Activated CD8-positive, alpha-beta T cell treated with anti-CD3 and anti-CD28 coated beads, Interleukin-2, amount 10 ng/mL, durations not matched to agents 7 days and 5 days (primary cell): ENCODE measurements at regions not wholly inside any gene's neighbourhood (a gene's known extent, or its start where the extent isn't known, plus 50 kb on each side); places are given as distances from the start of the nearest gene placed in this dataset.

Source experiments
- ATAC-seq: fragments of 150-1000 bp; cut with Tn5 transposase; one replicate; pipeline ENCODE4 v1.10.0; 2021; ENCODE audit warnings: moderate library complexity
- CTCF ChIA-PET: fragments of 350-600 bp; sonication (Branson Sonifier 250); formaldehyde crosslinking; loops from one replicate; lab custom pipeline; 2021; ENCODE audit warnings: antibody characterized with exemption; lab: Charles Lee
- POLR2A ChIA-PET: fragments of 350-600 bp; sonication (Branson Sonifier 250); formaldehyde crosslinking; loops from one replicate; lab custom pipeline; 2021; ENCODE audit warnings: antibody characterized with exemption; lab: Charles Lee
- DNase-seq: peaks from one replicate; pipeline ENCODE4 v3.0.0-alpha.2; 2020
- H3K27ac Mint-ChIP-seq: one replicate; pipeline ENCODE4 v1.8.0; 2021; ENCODE audit warnings: mild to moderate bottlenecking, mixed read lengths
- H3K27me3 Mint-ChIP-seq: one replicate; pipeline ENCODE4 v1.8.0; 2021; ENCODE audit warnings: low read depth, mixed read lengths
- H3K36me3 Mint-ChIP-seq: one replicate; pipeline ENCODE4 v1.8.0; 2021; ENCODE audit warnings: low read depth, mixed read lengths
- H3K4me1 Mint-ChIP-seq: one replicate; pipeline ENCODE4 v1.8.0; 2021; ENCODE audit warnings: low read depth, mixed read lengths
- H3K4me3 Mint-ChIP-seq: one replicate; pipeline ENCODE4 v1.8.0; 2021; ENCODE audit warnings: mild to moderate bottlenecking, mixed read lengths
- H3K9me3 Mint-ChIP-seq: one replicate; pipeline ENCODE4 v1.8.0; 2022; ENCODE audit warnings: mixed read lengths; ENCODE audit not compliant: insufficient read depth

GRCh38 chr6:15793288-15793687 lies 130.5 kb upstream of the DTNBP1 start:
- Mint-ChIP-seq H3K4me1 (no peaks in the 10 kb centered on the region), H3K36me3 (no peaks in the 10 kb centered on the region), H3K9me3 (peaks cover 3% of the 10 kb centered on the region), H3K27me3 (no peaks in the 10 kb centered on the region), H3K27ac (no peak overlapping the region), H3K4me3 (no peak overlapping the region)
- no peak for ATAC-seq
- POLR2A ChIA-PET: no interaction called here
- DNase-seq: no peak
- CTCF ChIA-PET: no interaction called here

DNA sequence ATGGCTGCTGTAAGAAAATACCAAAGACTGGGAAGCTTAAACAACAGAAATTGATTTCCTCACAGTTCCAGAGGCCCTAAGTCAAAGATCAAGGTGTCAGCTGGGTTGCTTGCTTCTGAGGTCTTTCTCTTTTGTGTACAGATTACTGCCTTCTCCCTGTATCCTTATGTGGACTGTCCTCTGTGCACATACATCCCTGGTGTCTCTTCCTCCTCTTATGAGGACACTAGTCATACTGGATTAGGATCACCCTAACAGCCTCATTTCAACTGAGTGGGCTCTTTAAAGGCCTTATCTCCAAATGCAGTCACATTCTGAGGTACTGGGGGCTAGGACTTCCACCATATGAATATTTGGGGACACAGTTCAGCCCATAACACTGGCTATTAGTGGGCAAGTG lies 130.0 kb upstream of the DTNBP1 start:
- Mint-ChIP-seq H3K27ac (no peak overlapping the region), H3K9me3 (no peaks in the 10 kb centered on the region), H3K27me3 (no peaks in the 10 kb centered on the region), H3K36me3 (no peaks in the 10 kb centered on the region), H3K4me3 (no peak overlapping the region), H3K4me1 (no peaks in the 10 kb centered on the region)
- POLR2A ChIA-PET: no interaction called here
- DNase-seq (no peak), ATAC-seq (no peak)
- CTCF ChIA-PET: no interaction called here

DNA sequence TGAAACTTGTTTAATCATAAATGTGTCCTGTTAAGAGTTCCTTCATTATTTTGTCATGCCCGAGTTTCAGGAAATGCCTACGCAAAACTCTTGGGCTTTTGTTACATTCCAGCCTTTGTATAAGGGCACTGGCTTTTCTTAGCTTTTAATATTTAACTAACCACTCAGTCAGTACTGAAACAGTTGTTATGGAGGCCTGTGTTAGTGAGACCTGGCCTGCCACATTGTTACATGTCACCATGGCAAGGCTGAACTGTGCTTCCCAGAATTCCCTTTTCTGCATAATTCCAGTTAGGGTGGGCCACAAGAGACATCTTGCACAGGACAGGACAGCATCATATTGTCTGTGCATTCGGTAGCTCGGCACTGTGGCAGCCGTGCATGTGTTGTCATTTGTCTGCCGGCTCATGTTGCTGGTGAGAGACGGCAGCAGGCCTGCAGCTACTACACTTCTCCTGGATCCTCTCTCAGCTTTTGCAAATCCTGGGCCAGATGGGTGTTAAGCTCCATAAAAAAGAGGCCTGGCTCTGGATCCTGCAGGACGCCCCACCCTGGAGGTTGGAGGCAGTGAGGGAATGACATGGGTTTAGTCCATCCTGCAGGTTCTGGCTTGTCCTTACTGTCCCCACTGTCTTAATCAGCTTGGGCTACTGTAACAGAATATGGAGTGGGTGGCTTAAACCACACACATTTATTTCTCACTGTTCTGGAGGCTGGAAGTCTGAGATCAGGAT lies 128.8 kb upstream of the DTNBP1 start:
- DNase-seq: no peak
- Mint-ChIP-seq H3K27ac (no peak overlapping the region), H3K9me3 (no peaks in the 10 kb centered on the region), H3K27me3 (no peaks in the 10 kb centered on the region), H3K4me3 (no peak overlapping the region), H3K4me1 (no peaks in the 10 kb centered on the region), H3K36me3 (no peaks in the 10 kb centered on the region)
- ATAC-seq: no peak
- ChIA-PET CTCF (no interaction called here), POLR2A (no interaction called here)

- no peaks in the 10 kb centered on the region for H3K9me3 Mint-ChIP-seq
- H3K27me3 Mint-ChIP-seq: no peaks in the 10 kb centered on the region
- no peak overlapping the region for H3K4me3 Mint-ChIP-seq
- H3K36me3 Mint-ChIP-seq: no peaks in the 10 kb centered on the region
- ATAC-seq (no peak), DNase-seq (no peak)
- POLR2A ChIA-PET: no interaction called here
- CTCF ChIA-PET: no interaction called here
- no peaks in the 10 kb centered on the region for H3K4me1 Mint-ChIP-seq
- H3K27ac Mint-ChIP-seq: no peak overlapping the region
Measured at GRCh38 chr6:15790116-15790515, 127.3 kb upstream of the DTNBP1 start.

- no peak overlapping the region for H3K4me3 Mint-ChIP-seq
Measured at GRCh38 chr6:15786846-15787245, 124.0 kb upstream of the DTNBP1 start.

GRCh38 chr6:15783484-15783883 lies 120.7 kb upstream of the DTNBP1 start:
- CTCF ChIA-PET: no interaction called here
- no peak for DNase-seq
- Mint-ChIP-seq H3K9me3 (no peaks in the 10 kb centered on the region), H3K27ac (no peak overlapping the region), H3K4me1 (no peaks in the 10 kb centered on the region), H3K4me3 (no peak overlapping the region), H3K36me3 (no peaks in the 10 kb centered on the region), H3K27me3 (no peaks in the 10 kb centered on the region)
- POLR2A ChIA-PET: no interaction called here
- no peak for ATAC-seq

More at GRCh38 chr6:15786846-15787245, 124.0 kb upstream of the DTNBP1 start:
- Mint-ChIP-seq H3K4me1 (no peaks in the 10 kb centered on the region), H3K36me3 (no peaks in the 10 kb centered on the region), H3K9me3 (no peaks in the 10 kb centered on the region), H3K27me3 (no peaks in the 10 kb centered on the region), H3K27ac (no peak overlapping the region)
- ChIA-PET POLR2A (no interaction called here), CTCF (no interaction called here)
- ATAC-seq: no peak
- no peak for DNase-seq

DNA sequence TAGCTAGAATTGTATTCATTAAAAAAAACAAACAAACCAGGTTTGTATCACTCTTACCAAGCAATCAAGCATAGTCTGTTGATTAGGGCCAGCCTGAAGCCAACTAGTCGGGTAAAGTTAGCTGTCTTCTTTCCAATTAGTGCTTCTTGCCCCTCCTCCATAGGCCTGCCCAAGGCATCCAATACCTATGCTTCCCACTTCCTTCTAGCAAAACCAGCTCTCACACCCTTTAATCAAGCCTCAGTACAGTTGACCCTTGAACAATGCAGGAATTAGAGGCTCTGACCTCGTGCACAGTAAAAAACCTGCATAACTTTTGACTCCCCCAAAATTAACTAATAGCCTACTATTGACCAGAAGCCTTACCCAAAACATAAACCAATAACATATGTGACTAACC lies 119.1 kb upstream of the DTNBP1 start:
- Mint-ChIP-seq H3K27me3 (no peaks in the 10 kb centered on the region), H3K4me1 (no peaks in the 10 kb centered on the region), H3K27ac (no peak overlapping the region), H3K4me3 (no peak overlapping the region), H3K36me3 (no peaks in the 10 kb centered on the region), H3K9me3 (no peaks in the 10 kb centered on the region)
- no peak for DNase-seq
- CTCF ChIA-PET: interaction anchor here (0.5 to 1.8 kb wide), 2 partner anchors 12 to 1743 kb away, joined by 3 to 8 read pairs; no protein-coding TSS in a partner anchor
- POLR2A ChIA-PET: no interaction called here
- no peak for ATAC-seq

- Mint-ChIP-seq H3K27ac (no peak overlapping the region), H3K27me3 (no peaks in the 10 kb centered on the region), H3K4me3 (no peak overlapping the region), H3K36me3 (no peaks in the 10 kb centered on the region), H3K4me1 (peaks cover 3% of the 10 kb centered on the region), H3K9me3 (no peaks in the 10 kb centered on the region)
- CTCF ChIA-PET: interaction anchor here (0.5 to 1.8 kb wide), 4 partner anchors 12 to 1744 kb away, joined by 3 to 8 read pairs (median 4); no protein-coding TSS in a partner anchor
- DNase-seq (no peak), ATAC-seq (no peak)
- POLR2A ChIA-PET: no interaction called here
Measured at GRCh38 chr6:15781333-15781732, 118.5 kb upstream of the DTNBP1 start.

DNA sequence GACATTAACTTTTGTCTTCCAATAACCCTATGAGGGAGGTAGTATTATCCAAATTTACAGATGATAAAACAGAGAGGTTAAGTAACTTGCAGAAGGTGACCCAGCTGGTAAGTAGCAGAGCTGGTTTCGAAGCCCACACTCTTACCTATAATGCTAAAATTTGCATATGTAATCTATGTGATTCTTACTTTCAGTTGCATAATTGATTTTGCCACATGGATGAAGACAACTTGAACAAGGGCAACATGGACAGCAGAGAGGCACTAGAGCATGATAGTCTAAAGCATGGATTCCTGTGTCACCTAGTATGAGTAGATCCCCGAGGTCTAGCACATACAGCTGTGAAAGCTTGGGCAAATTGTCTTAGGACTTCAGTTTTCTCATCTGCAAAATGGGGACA lies 117.6 kb upstream of the DTNBP1 start:
- Mint-ChIP-seq H3K27ac (no peak overlapping the region), H3K27me3 (no peaks in the 10 kb centered on the region), H3K36me3 (no peaks in the 10 kb centered on the region), H3K4me1 (peaks cover 5% of the 10 kb centered on the region), H3K4me3 (no peak overlapping the region), H3K9me3 (no peaks in the 10 kb centered on the region)
- no peak for ATAC-seq
- DNase-seq: no peak
- POLR2A ChIA-PET: no interaction called here
- CTCF ChIA-PET: interaction anchor here (0.8 to 1.8 kb wide), 2 partner anchors 11 to 403 kb away, joined by 3 to 8 read pairs; no protein-coding TSS in a partner anchor

- no peaks in the 10 kb centered on the region for H3K9me3 Mint-ChIP-seq
- ATAC-seq (no peak), DNase-seq (no peak)
- no peaks in the 10 kb centered on the region for H3K27me3 Mint-ChIP-seq
- CTCF ChIA-PET: no interaction called here
- POLR2A ChIA-PET: no interaction called here
- no peak overlapping the region for H3K4me3 Mint-ChIP-seq
- no peak overlapping the region for H3K27ac Mint-ChIP-seq
- no peaks in the 10 kb centered on the region for H3K36me3 Mint-ChIP-seq
- H3K4me1 Mint-ChIP-seq: peaks cover 5% of the 10 kb centered on the region
Measured at GRCh38 chr6:15779726-15780125, 116.9 kb upstream of the DTNBP1 start.

GRCh38 chr6:15776458-15776980 lies 113.7 kb upstream of the DTNBP1 start:
- H3K4me3 Mint-ChIP-seq: no peak overlapping the region
- H3K4me1 Mint-ChIP-seq: peaks cover 5% of the 10 kb centered on the region
- ChIA-PET POLR2A (no interaction called here), CTCF (interaction anchor here (0.6 to 2.3 kb wide), 3 partner anchors 85 to 406 kb away, joined by 3 to 8 read pairs (median 3); no protein-coding TSS in a partner anchor)
- no peaks in the 10 kb centered on the region for H3K9me3 Mint-ChIP-seq
- no peak for DNase-seq
- H3K27me3 Mint-ChIP-seq: no peaks in the 10 kb centered on the region
- H3K36me3 Mint-ChIP-seq: no peaks in the 10 kb centered on the region
- no peak overlapping the region for H3K27ac Mint-ChIP-seq
- ATAC-seq: no peak

- ChIA-PET CTCF (interaction anchor here (0.6 to 2.3 kb wide), 2 partner anchors 314 to 407 kb away, joined by 3 to 8 read pairs; no protein-coding TSS in a partner anchor), POLR2A (no interaction called here)
- Mint-ChIP-seq H3K36me3 (no peaks in the 10 kb centered on the region), H3K9me3 (no peaks in the 10 kb centered on the region), H3K4me1 (peaks cover 5% of the 10 kb centered on the region), H3K27me3 (no peaks in the 10 kb centered on the region), H3K27ac (no peak overlapping the region), H3K4me3 (no peak overlapping the region)
- ATAC-seq: no peak
- DNase-seq: no peak
Measured at GRCh38 chr6:15775741-15776140, 112.9 kb upstream of the DTNBP1 start.
